ENCODE measurements at regions not wholly inside any gene's neighbourhood (a gene's known extent, or its start where the extent isn't known, plus 50 kb on each side); places are given as distances from the start of the nearest gene placed in this dataset.

DNA sequence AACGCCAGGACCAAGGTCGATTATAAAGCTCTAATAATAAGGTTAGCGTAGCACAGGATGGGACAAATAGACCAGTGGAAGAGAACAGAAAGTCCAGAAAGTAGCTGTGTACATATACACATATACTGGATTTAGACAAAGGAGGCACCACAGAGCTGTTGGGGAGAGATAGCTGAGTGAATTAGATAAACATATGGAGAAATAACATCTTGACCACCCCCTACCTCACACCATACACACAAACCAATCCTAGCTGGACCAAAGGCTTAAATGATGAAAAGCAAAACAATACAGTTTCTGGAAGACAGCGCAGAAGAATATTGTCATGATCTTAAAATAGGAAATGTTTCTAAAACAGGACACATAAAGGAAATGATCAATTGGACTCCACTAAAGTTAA, 112.9 kb downstream of the PXDC1 start:
- H3K9me3 ChIP-seq (replicated peaks; ENCODE audit: control insufficient read depth, insufficient read depth, low read length), result no peaks in the 10 kb centered on the region
- intact Hi-C loops (cut with micrococcal nuclease; ENCODE audit: unreplicated experiment), result no loop called here

DNA sequence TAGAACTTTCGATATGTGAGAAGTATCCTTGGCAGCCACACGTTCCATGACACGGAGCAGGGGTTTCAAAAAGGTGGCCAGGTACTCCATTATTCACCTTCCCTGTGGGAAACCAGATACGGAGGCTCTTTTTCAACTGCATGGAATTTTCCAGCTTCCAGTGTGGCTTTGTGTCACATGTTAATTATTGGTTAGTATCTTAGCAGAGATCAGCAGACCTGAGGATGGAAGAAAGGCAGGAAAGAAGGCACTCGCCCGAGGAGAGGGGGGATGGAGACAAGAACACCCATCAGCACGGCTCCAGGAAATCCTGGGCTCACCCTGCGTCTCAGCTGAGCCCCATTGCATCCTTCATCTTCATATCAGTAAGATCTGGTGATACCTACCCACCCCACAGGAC, 115.5 kb downstream of the PXDC1 start:
- H3K36me3 ChIP-seq (ENCODE audit: control insufficient read depth in 2 of 2, insufficient read depth in 2 of 2, low read length in 1 of 2), result no peaks in the 10 kb centered on the region
- no peaks in the 10 kb centered on the region for H3K4me1 ChIP-seq (ENCODE audit: control insufficient read depth, insufficient read depth, low read length)
- FAIRE-seq, result no peak
- no peaks in the 10 kb centered on the region for H4K20me1 ChIP-seq (ENCODE audit: control insufficient read depth, insufficient read depth)
- H2AFZ ChIP-seq (ENCODE audit: control insufficient read depth, low read depth, low read length), result no peak overlapping the region
- ChIA-PET SMC1A (ENCODE audit: uncharacterized antibody, unreplicated experiment) (no interaction called here), POLR2A (no interaction called here), RAD21 (ENCODE audit: unreplicated experiment) (no interaction called here), CTCF (no interaction called here)
- no peak for DNase-seq (ENCODE audit: low read depth, low spot score)
- WGBS (ENCODE audit: insufficient coverage, insufficient replicate concordance, low lambda C conversion rate, missing lambda C conversion rate), result 8% methylated on average over 8 of the region's 8 CpGs
- H3K4me2 ChIP-seq (ENCODE audit: control insufficient read depth, insufficient read depth), result no peak overlapping the region
- H3K9me3 ChIP-seq (replicated peaks; ENCODE audit: control insufficient read depth, insufficient read depth, low read length), result no peaks in the 10 kb centered on the region
- intact Hi-C loops (cut with micrococcal nuclease; ENCODE audit: unreplicated experiment) (no loop called here), in situ Hi-C loops (cut with MboI) (no loop called here)
- no peaks in the 10 kb centered on the region; a peak in 1 of 4 replicates for H3K27me3 ChIP-seq (replicated peaks in 1 of 2; ENCODE audit: control insufficient read depth in 2 of 2, insufficient read depth in 2 of 2, low read length in 1 of 2)
- BruUV-seq (replicated peaks), result no TSS peak
- no peak overlapping the region for H3K9ac ChIP-seq (ENCODE audit: control insufficient read depth, insufficient read depth, low read length)
- no peak for ATAC-seq
- no peak for TF ChIP-seq FOXM1 (IDR thresholded peaks at IDR 0.05; ENCODE audit: low read depth, low read length)
- no peak for TF ChIP-seq BACH1 (IDR thresholded peaks at IDR 0.05; ENCODE audit: borderline replicate concordance)
- TF ChIP-seq WRNIP1 (IDR thresholded peaks at IDR 0.05; ENCODE audit: borderline replicate concordance, low read depth, low read length), result no peak
- H3K27ac ChIP-seq (ENCODE audit: control insufficient read depth, insufficient read depth), result no peak overlapping the region
- no peak overlapping the region for H3K4me3 ChIP-seq
- H3K79me2 ChIP-seq (ENCODE audit: control insufficient read depth, insufficient read depth, low read length), result no peaks in the 10 kb centered on the region

More for the DNA sequence above, 112.9 kb downstream of the PXDC1 start:
- no peak for DNase-seq (ENCODE audit: low read depth, low spot score)
- WGBS (ENCODE audit: insufficient coverage, insufficient replicate concordance, low lambda C conversion rate, missing lambda C conversion rate), result 24% methylated on average over 4 of the region's 4 CpGs
- ChIA-PET POLR2A (no interaction called here), CTCF (no interaction called here), SMC1A (ENCODE audit: uncharacterized antibody, unreplicated experiment) (interaction anchor here (0.8 kb wide), 1 partner anchor 9 kb away, joined by 3 read pairs; no protein-coding TSS in a partner anchor), RAD21 (ENCODE audit: unreplicated experiment) (no interaction called here)
- H3K9ac ChIP-seq (ENCODE audit: control insufficient read depth, insufficient read depth, low read length), result no peak overlapping the region
- no peak overlapping the region for H2AFZ ChIP-seq (ENCODE audit: control insufficient read depth, low read depth, low read length)
- H3K4me3 ChIP-seq, result no peak overlapping the region
- no peak overlapping the region for H3K27ac ChIP-seq (ENCODE audit: control insufficient read depth, insufficient read depth)
- TF ChIP-seq BACH1 (IDR thresholded peaks at IDR 0.05; ENCODE audit: borderline replicate concordance), result no peak
- no peak for TF ChIP-seq HDAC2 (IDR thresholded peaks at IDR 0.05)
- TF ChIP-seq KLF5 (IDR thresholded peaks at IDR 0.05; ENCODE audit: partially characterized antibody), result no peak
- no peak for TF ChIP-seq NBN (IDR thresholded peaks at IDR 0.05)
- no peaks in the 10 kb centered on the region for H3K4me1 ChIP-seq (ENCODE audit: control insufficient read depth, insufficient read depth, low read length)
- no peaks in the 10 kb centered on the region for H4K20me1 ChIP-seq (ENCODE audit: control insufficient read depth, insufficient read depth)
- FAIRE-seq, result no peak
- no peaks in the 10 kb centered on the region for H3K79me2 ChIP-seq (ENCODE audit: control insufficient read depth, insufficient read depth, low read length)
- no peak for ATAC-seq
- H3K27me3 ChIP-seq (replicated peaks in 1 of 2; ENCODE audit: control insufficient read depth in 2 of 2, insufficient read depth in 2 of 2, low read length in 1 of 2), result no peaks in the 10 kb centered on the region; a peak in 2 of 4 replicates
- no TSS peak for BruUV-seq (replicated peaks)
- H3K4me2 ChIP-seq (ENCODE audit: control insufficient read depth, insufficient read depth), result no peak overlapping the region
- no peaks in the 10 kb centered on the region for H3K36me3 ChIP-seq (ENCODE audit: control insufficient read depth in 2 of 2, insufficient read depth in 2 of 2, low read length in 1 of 2)
- in situ Hi-C loops (cut with MboI), result no loop called here

All from GM12878 (cell line).